ENCODE measurements at regions not wholly inside any gene's neighbourhood (a gene's known extent, or its start where the extent isn't known, plus 50 kb on each side); places are given as distances from the start of the nearest gene placed in this dataset.

- TF ChIP-seq ZNF281 (CRISPR knock-in tag; IDR thresholded peaks at IDR 0.05; ENCODE audit: borderline replicate concordance), result no peak
- no peak for TF ChIP-seq ETS1 (CRISPR knock-in tag; IDR thresholded peaks at IDR 0.05)
- no peak for TF ChIP-seq MAX (IDR thresholded peaks at IDR 0.05)
- TF ChIP-seq YY1 (IDR thresholded peaks at IDR 0.05; ENCODE audit: insufficient read depth, insufficient replicate concordance, low read depth, low read length), result no peak
- TF ChIP-seq ZNF331 (CRISPR knock-in tag; IDR thresholded peaks at IDR 0.05), result no peak
- TF ChIP-seq BRCA1 (CRISPR knock-in tag; IDR thresholded peaks at IDR 0.05), result no peak
- no peak for TF ChIP-seq ZIK1 (CRISPR knock-in tag; IDR thresholded peaks at IDR 0.05; ENCODE audit: borderline replicate concordance, low read depth)
- TF ChIP-seq ZNF816 (CRISPR knock-in tag; IDR thresholded peaks at IDR 0.05; ENCODE audit: borderline replicate concordance), result no peak
- TF ChIP-seq MYNN (CRISPR knock-in tag; IDR thresholded peaks at IDR 0.05; ENCODE audit: low read depth), result no peak
- no peak for TF ChIP-seq ZFP90 (CRISPR knock-in tag; IDR thresholded peaks at IDR 0.05; ENCODE audit: borderline replicate concordance)
- no peak for TF ChIP-seq ZNF180 (CRISPR knock-in tag; IDR thresholded peaks at IDR 0.05; ENCODE audit: borderline replicate concordance, low read depth)
- no peak for TF ChIP-seq ZBTB43 (CRISPR knock-in tag; conservative IDR thresholded peaks at IDR 0.05)
- no peak for TF ChIP-seq LBX2 (CRISPR knock-in tag; IDR thresholded peaks at IDR 0.05; ENCODE audit: borderline replicate concordance)
- TF ChIP-seq NCOA2 (CRISPR knock-in tag; IDR thresholded peaks at IDR 0.05), result 0 out of 2 replicates have a peak, but pooled peaks have one; percentile 18
- TF ChIP-seq SCMH1 (CRISPR knock-in tag; IDR thresholded peaks at IDR 0.05; ENCODE audit: borderline replicate concordance), result no peak
- TF ChIP-seq THYN1 (CRISPR knock-in tag; IDR thresholded peaks at IDR 0.05; ENCODE audit: borderline replicate concordance, low read depth), result no peak
- TF ChIP-seq POGK (CRISPR knock-in tag; conservative IDR thresholded peaks at IDR 0.05), result no peak
- peak; percentile 16 to 19; a peak in 1 of 4 replicates for TF ChIP-seq EP300 (IDR thresholded peaks at IDR 0.05; ENCODE audit: low read depth in 2 of 2, low read length in 2 of 2)
- peak; percentile 30; the same call in 1 of the 2 replicates for TF ChIP-seq EP300 (CRISPR knock-in tag; IDR thresholded peaks at IDR 0.05; ENCODE audit: borderline replicate concordance)
- TF ChIP-seq ZNF788 (CRISPR knock-in tag; IDR thresholded peaks at IDR 0.05; ENCODE audit: borderline replicate concordance), result peak; percentile 57; the same call in 1 of the 2 replicates
- no peak for TF ChIP-seq RORA (CRISPR knock-in tag; IDR thresholded peaks at IDR 0.05)
Measured at GRCh38 chr11:13114566-13115379, 105.7 kb downstream of the RASSF10 start (continued).

Data from HepG2 (cell line).